A549 (cell line): ENCODE measurements at regions not wholly inside any gene's neighbourhood (a gene's known extent, or its start where the extent isn't known, plus 50 kb on each side); places are given as distances from the start of the nearest gene placed in this dataset.

Experiments
- EP300 ChIP-seq, 2 experiments: fragments of >200 bp; sonication (Bioruptor Twin); formaldehyde crosslinking; IDR thresholded peaks; 2 replicates in 1 of 2; 3 replicates in 1 of 2; pipeline ENCODE4 v1.6.1; 2016 to 2017
- JUN ChIP-seq, 2 experiments: fragments of >200 bp; sonication (Bioruptor Twin); formaldehyde crosslinking; IDR thresholded peaks; 2 replicates in 1 of 2; 3 replicates in 1 of 2; pipeline ENCODE4 v1.6.1; 2016 to 2017
- POLR2A ChIP-seq: IDR thresholded peaks from 2 replicates; pipeline ENCODE4 v1.6.1; 2012; ENCODE audit warnings: mild to moderate bottlenecking, low read length
- POLR2AphosphoS2 ChIP-seq: conservative IDR thresholded peaks from 2 replicates; pipeline ENCODE4 v1.6.1; 2012; ENCODE audit warnings: low read length, improper control_type of control experiment, inconsistent platforms
- TF ChIP-seq, protein P1 (sequence below): fragments of >200 bp; sonication (Bioruptor Twin); formaldehyde crosslinking; IDR thresholded peaks from 3 replicates; pipeline ENCODE4 v1.5.1; 2016

DNA sequence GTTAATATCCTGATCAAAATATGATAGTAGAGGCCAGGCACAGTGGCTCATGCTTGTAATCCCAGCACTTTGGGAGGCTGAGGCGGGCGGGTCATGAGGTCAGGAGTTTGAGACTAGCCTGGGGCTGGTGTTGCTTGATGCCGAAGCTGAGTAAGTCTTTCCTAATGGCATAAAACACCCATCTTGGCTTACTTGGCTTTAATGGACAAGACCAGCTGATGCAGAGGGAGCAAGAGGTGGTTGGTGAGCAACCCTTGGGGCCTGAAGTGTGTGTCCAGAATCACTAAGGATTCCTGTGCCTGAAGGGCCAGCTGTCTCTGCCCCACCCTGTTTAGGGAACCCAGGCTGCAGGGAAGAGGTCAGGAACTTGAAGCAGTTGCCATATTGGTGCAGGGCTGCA lies 217.2 kb downstream of the ARL4C start:
- TF ChIP-seq, protein P1, sequence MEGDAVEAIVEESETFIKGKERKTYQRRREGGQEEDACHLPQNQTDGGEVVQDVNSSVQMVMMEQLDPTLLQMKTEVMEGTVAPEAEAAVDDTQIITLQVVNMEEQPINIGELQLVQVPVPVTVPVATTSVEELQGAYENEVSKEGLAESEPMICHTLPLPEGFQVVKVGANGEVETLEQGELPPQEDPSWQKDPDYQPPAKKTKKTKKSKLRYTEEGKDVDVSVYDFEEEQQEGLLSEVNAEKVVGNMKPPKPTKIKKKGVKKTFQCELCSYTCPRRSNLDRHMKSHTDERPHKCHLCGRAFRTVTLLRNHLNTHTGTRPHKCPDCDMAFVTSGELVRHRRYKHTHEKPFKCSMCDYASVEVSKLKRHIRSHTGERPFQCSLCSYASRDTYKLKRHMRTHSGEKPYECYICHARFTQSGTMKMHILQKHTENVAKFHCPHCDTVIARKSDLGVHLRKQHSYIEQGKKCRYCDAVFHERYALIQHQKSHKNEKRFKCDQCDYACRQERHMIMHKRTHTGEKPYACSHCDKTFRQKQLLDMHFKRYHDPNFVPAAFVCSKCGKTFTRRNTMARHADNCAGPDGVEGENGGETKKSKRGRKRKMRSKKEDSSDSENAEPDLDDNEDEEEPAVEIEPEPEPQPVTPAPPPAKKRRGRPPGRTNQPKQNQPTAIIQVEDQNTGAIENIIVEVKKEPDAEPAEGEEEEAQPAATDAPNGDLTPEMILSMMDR, result no peak
- TF ChIP-seq POLR2A, result no peak
- no peak for TF ChIP-seq POLR2AphosphoS2
- no peak for TF ChIP-seq EP300 (IDR thresholded peaks at IDR 0.05)
- no peak for TF ChIP-seq JUN (IDR thresholded peaks at IDR 0.05)
